ENCODE measurements at regions not wholly inside any gene's neighbourhood (a gene's known extent, or its start where the extent isn't known, plus 50 kb on each side); places are given as distances from the start of the nearest gene placed in this dataset.

GRCh38 chr6:88381289-88381642, 215.1 kb upstream of the CNR1 start:
- peaks cover 0 to 45% (median 13%) of the 10 kb centered on the region in 4 donors for H3K4me1 ChIP-seq
- no peaks in the 10 kb centered on the region for H3K9me3 ChIP-seq
- no peak overlapping the region for H3K4me3 ChIP-seq
- no peaks in the 10 kb centered on the region for H3K36me3 ChIP-seq
- TF ChIP-seq EP300 (IDR thresholded peaks at IDR 0.05), result no peak
- TF ChIP-seq POLR2A (IDR thresholded peaks at IDR 0.05), result no peak
- TF ChIP-seq CTCF (IDR thresholded peaks at IDR 0.05), result no peak
- DNase-seq (ENCODE audit: low spot score in 2 of 2), result no peak
- H3K27me3 ChIP-seq, result no peaks in the 10 kb centered on the region
- H3K27ac ChIP-seq, result no peak overlapping the region

- Histone ChIP-seq H3K4me1 (peaks cover 0 to 46% (median 14%) of the 10 kb centered on the region in 4 donors), H3K4me3 (no peak overlapping the region), H3K9me3 (no peaks in the 10 kb centered on the region), H3K36me3 (no peaks in the 10 kb centered on the region), H3K27ac (peak overlapping the region in 1 of 4 donors; percentile 47), H3K27me3 (no peaks in the 10 kb centered on the region)
- 59 to 70% methylated on average over 4 of the region's 4 CpGs for WGBS, 2 donors
- DNase-seq (ENCODE audit: low spot score in 2 of 2), result no peak
- TF ChIP-seq POLR2A (IDR thresholded peaks at IDR 0.05), result no peak
- no peak for TF ChIP-seq CTCF (IDR thresholded peaks at IDR 0.05)
- TF ChIP-seq EP300 (IDR thresholded peaks at IDR 0.05), result no peak
Measured at GRCh38 chr6:88380618-88381288, 214.6 kb upstream of the CNR1 start.

GRCh38 chr6:88380083-88380482, 213.9 kb upstream of the CNR1 start:
- Histone ChIP-seq H3K4me1 (peaks cover 0 to 46% (median 14%) of the 10 kb centered on the region in 4 donors), H3K27ac (peak overlapping the region in 1 of 4 donors; percentile 8), H3K9me3 (no peaks in the 10 kb centered on the region), H3K36me3 (no peaks in the 10 kb centered on the region), H3K4me3 (no peak overlapping the region), H3K27me3 (no peaks in the 10 kb centered on the region)
- TF ChIP-seq POLR2A (IDR thresholded peaks at IDR 0.05) (no peak), EP300 (IDR thresholded peaks at IDR 0.05) (peak in 1 of 2 donors; percentile 28)
- WGBS, 2 donors, result 4 to 6% methylated on average over 2 of the region's 2 CpGs
- peak; percentile 19 to 38 for DNase-seq (ENCODE audit: low spot score in 2 of 2)

GRCh38 chr6:88378639-88379038, 212.5 kb upstream of the CNR1 start:
- H3K36me3 ChIP-seq, result no peaks in the 10 kb centered on the region
- WGBS, 2 donors, result 82 to 88% methylated on average over 4 of the region's 4 CpGs
- H3K4me3 ChIP-seq, result no peak overlapping the region
- TF ChIP-seq CTCF (IDR thresholded peaks at IDR 0.05) (no peak), POLR2A (IDR thresholded peaks at IDR 0.05) (no peak), EP300 (IDR thresholded peaks at IDR 0.05) (no peak)
- no peak for DNase-seq (ENCODE audit: low spot score in 2 of 2)
- no peaks in the 10 kb centered on the region for H3K9me3 ChIP-seq
- H3K27ac ChIP-seq, result no peak overlapping the region
- peaks cover 0 to 46% (median 14%) of the 10 kb centered on the region in 4 donors for H3K4me1 ChIP-seq
- H3K27me3 ChIP-seq, result no peaks in the 10 kb centered on the region

GRCh38 chr6:88377976-88378568, 211.9 kb upstream of the CNR1 start:
- H3K27ac ChIP-seq, result no peak overlapping the region
- H3K4me1 ChIP-seq, result peaks cover 0 to 46% (median 14%) of the 10 kb centered on the region in 4 donors
- no peaks in the 10 kb centered on the region for H3K36me3 ChIP-seq
- 79 to 80% methylated on average over 8 of the region's 8 CpGs for WGBS, 2 donors
- no peaks in the 10 kb centered on the region for H3K9me3 ChIP-seq
- TF ChIP-seq POLR2A (IDR thresholded peaks at IDR 0.05), result no peak
- no peak for TF ChIP-seq CTCF (IDR thresholded peaks at IDR 0.05)
- DNase-seq (ENCODE audit: low spot score in 2 of 2), result no peak
- no peaks in the 10 kb centered on the region for H3K27me3 ChIP-seq
- H3K4me3 ChIP-seq, result no peak overlapping the region

Data from tibial nerve (tissue), 4 donors.